G401.6 (cell line): ENCODE measurements at regions not wholly inside any gene's neighbourhood (a gene's known extent, or its start where the extent isn't known, plus 50 kb on each side); places are given as distances from the start of the nearest gene placed in this dataset.

Source experiments
- FAIRE-seq: peaks from 2 replicates; lab custom pipeline; 2012; peaks lifted over from hg19 to GRCh38; lab: Jason Lieb, UNC

GRCh38 chr13:86954341-86954740 lies 716.8 kb upstream of the SLITRK5 start:
- no peak for FAIRE-seq

- FAIRE-seq, result no peak
These were observed 710.3 kb upstream of the SLITRK5 start for GRCh38 chr13:86960876-86961275.

GRCh38 chr13:86974251-86974994 lies 696.7 kb upstream of the SLITRK5 start:
- FAIRE-seq, result no peak

- FAIRE-seq, result peak; percentile 21
These were observed 696.2 kb upstream of the SLITRK5 start for GRCh38 chr13:86974995-86975328.

- FAIRE-seq, result no peak
These were observed 694.4 kb upstream of the SLITRK5 start for GRCh38 chr13:86976521-86977324.

GRCh38 chr13:86986448-86986847 lies 684.7 kb upstream of the SLITRK5 start:
- FAIRE-seq, result no peak

GRCh38 chr13:86992251-86992650 lies 678.9 kb upstream of the SLITRK5 start:
- FAIRE-seq, result peak; percentile 13

- no peak for FAIRE-seq
These were observed 667.9 kb upstream of the SLITRK5 start for GRCh38 chr13:87003265-87003664.

GRCh38 chr13:87005511-87005910 lies 665.7 kb upstream of the SLITRK5 start:
- no peak for FAIRE-seq

- no peak for FAIRE-seq
These were observed 635.6 kb upstream of the SLITRK5 start for GRCh38 chr13:87035526-87035925.

GRCh38 chr13:87042946-87043345 lies 628.2 kb upstream of the SLITRK5 start:
- no peak for FAIRE-seq

- no peak for FAIRE-seq
These were observed 618.4 kb upstream of the SLITRK5 start for GRCh38 chr13:87052731-87053130.

- no peak for FAIRE-seq
These were observed 613.2 kb upstream of the SLITRK5 start for GRCh38 chr13:87057807-87058520.

- peak; percentile 48 for FAIRE-seq
These were observed 612.3 kb upstream of the SLITRK5 start for GRCh38 chr13:87058786-87059329.

GRCh38 chr13:87078947-87079795 lies 592.0 kb upstream of the SLITRK5 start:
- FAIRE-seq, result no peak

GRCh38 chr13:87080100-87080779 lies 590.9 kb upstream of the SLITRK5 start:
- no peak for FAIRE-seq

- no peak for FAIRE-seq
These were observed 587.0 kb upstream of the SLITRK5 start for GRCh38 chr13:87084192-87084591.

GRCh38 chr13:87087741-87088140 lies 583.4 kb upstream of the SLITRK5 start:
- no peak for FAIRE-seq

GRCh38 chr13:87089391-87089790 lies 581.8 kb upstream of the SLITRK5 start:
- no peak for FAIRE-seq

GRCh38 chr13:87093399-87093798 lies 577.8 kb upstream of the SLITRK5 start:
- no peak for FAIRE-seq

- FAIRE-seq, result no peak
These were observed 576.5 kb upstream of the SLITRK5 start for GRCh38 chr13:87094646-87095045.
